Mesothelial cell of epicardium (in vitro differentiated cells): ENCODE measurements at regions not wholly inside any gene's neighbourhood (a gene's known extent, or its start where the extent isn't known, plus 50 kb on each side); places are given as distances from the start of the nearest gene placed in this dataset.

Experiments
- DNase-seq, 2 experiments: peaks; one replicate each; pipeline ENCODE4 v3.0.0; 2021; ENCODE audit warnings: low spot score in 2 of 2; ENCODE audit not compliant: unreplicated experiment in 2 of 2
- H3K27ac Mint-ChIP-seq: 2 replicates; pipeline ENCODE4 v1.8.0; 2021; ENCODE audit warnings: mixed read lengths
- H3K27me3 Mint-ChIP-seq: 2 replicates; pipeline ENCODE4 v1.8.0; 2021; ENCODE audit warnings: low read depth, mixed read lengths
- H3K36me3 Mint-ChIP-seq: 2 replicates; pipeline ENCODE4 v1.8.0; 2021; ENCODE audit warnings: mixed read lengths
- H3K4me1 Mint-ChIP-seq: 2 replicates; pipeline ENCODE4 v1.8.0; 2021; ENCODE audit warnings: mixed read lengths
- H3K4me3 Mint-ChIP-seq: 2 replicates; pipeline ENCODE4 v1.8.0; 2021; ENCODE audit warnings: mild to moderate bottlenecking, moderate library complexity, mixed read lengths
- H3K9me3 Mint-ChIP-seq: 2 replicates; pipeline ENCODE4 v1.8.0; 2021; ENCODE audit warnings: mixed read lengths
- CTCF ChIP-seq: fragments of 200-600 bp; sonication (generic); IDR thresholded peaks from one replicate; pipeline ENCODE4 v1.5.0; 2021; ENCODE audit warnings: antibody characterized with exemption; ENCODE audit not compliant: unreplicated experiment

GRCh38 chr20:21653628-21654027 is 51.8 kb upstream of the PAX1 start:
- H3K9me3 Mint-ChIP-seq: no peaks in the 10 kb centered on the region
- TF ChIP-seq CTCF: no peak
- no peak for DNase-seq
- H3K36me3 Mint-ChIP-seq: no peaks in the 10 kb centered on the region
- no peak overlapping the region for H3K4me3 Mint-ChIP-seq
- H3K4me1 Mint-ChIP-seq: peaks cover 7% of the 10 kb centered on the region
- H3K27me3 Mint-ChIP-seq: peaks cover 44% of the 10 kb centered on the region
- H3K27ac Mint-ChIP-seq: no peak overlapping the region

- H3K27ac Mint-ChIP-seq: no peak overlapping the region
- H3K36me3 Mint-ChIP-seq: no peaks in the 10 kb centered on the region
- peaks cover 13% of the 10 kb centered on the region for H3K9me3 Mint-ChIP-seq
- no peak for DNase-seq
- TF ChIP-seq CTCF: no peak
- no peak overlapping the region for H3K4me3 Mint-ChIP-seq
- H3K27me3 Mint-ChIP-seq: peaks cover 33% of the 10 kb centered on the region
- H3K4me1 Mint-ChIP-seq: no peaks in the 10 kb centered on the region
Measured at GRCh38 chr20:21643417-21643816, 62.0 kb upstream of the PAX1 start.

GRCh38 chr20:21640556-21640955 is 64.9 kb upstream of the PAX1 start:
- Mint-ChIP-seq H3K27ac (no peak overlapping the region), H3K36me3 (no peaks in the 10 kb centered on the region), H3K4me1 (no peaks in the 10 kb centered on the region), H3K27me3 (peaks cover 52% of the 10 kb centered on the region), H3K9me3 (peaks cover 4% of the 10 kb centered on the region), H3K4me3 (no peak overlapping the region)
- no peak for TF ChIP-seq CTCF
- DNase-seq: peak in 1 of 2 experiments; percentile 46

GRCh38 chr20:21633829-21634228 is 71.6 kb upstream of the PAX1 start:
- no peak for TF ChIP-seq CTCF
- H3K4me3 Mint-ChIP-seq: no peak overlapping the region

GRCh38 chr20:21632735-21633053 is 72.8 kb upstream of the PAX1 start:
- TF ChIP-seq CTCF: no peak
- H3K9me3 Mint-ChIP-seq: no peaks in the 10 kb centered on the region
- DNase-seq: no peak
- H3K27ac Mint-ChIP-seq: no peak overlapping the region
- no peak overlapping the region for H3K4me3 Mint-ChIP-seq
- no peaks in the 10 kb centered on the region for H3K36me3 Mint-ChIP-seq
- H3K27me3 Mint-ChIP-seq: peaks cover 72% of the 10 kb centered on the region
- no peaks in the 10 kb centered on the region for H3K4me1 Mint-ChIP-seq

More at GRCh38 chr20:21633829-21634228, 71.6 kb upstream of the PAX1 start:
- Mint-ChIP-seq H3K4me1 (no peaks in the 10 kb centered on the region), H3K27ac (no peak overlapping the region), H3K36me3 (no peaks in the 10 kb centered on the region), H3K9me3 (no peaks in the 10 kb centered on the region), H3K27me3 (peaks cover 69% of the 10 kb centered on the region)
- no peak for DNase-seq

- TF ChIP-seq CTCF: no peak
- Mint-ChIP-seq H3K4me1 (no peaks in the 10 kb centered on the region), H3K9me3 (no peaks in the 10 kb centered on the region), H3K27me3 (peaks cover 72% of the 10 kb centered on the region), H3K27ac (no peak overlapping the region), H3K4me3 (no peak overlapping the region), H3K36me3 (no peaks in the 10 kb centered on the region)
- no peak for DNase-seq
Measured at GRCh38 chr20:21632031-21632734, 73.3 kb upstream of the PAX1 start.
